HG03039 (cell line): ENCODE measurements at regions not wholly inside any gene's neighbourhood (a gene's known extent, or its start where the extent isn't known, plus 50 kb on each side); places are given as distances from the start of the nearest gene placed in this dataset.
"Not testable (repeated sequence)": the region's sequence is repeated elsewhere in the genome, so short reads cannot be mapped to it uniquely, and the experiment has no call there.

ENCODE experiments used
- ATAC-seq: cut with Tn5 transposase; IDR thresholded peaks from one replicate; pipeline ENCODE4 v1.9.1; 2021; ENCODE audit warnings: mild to moderate bottlenecking, moderate library complexity; ENCODE audit not compliant: unreplicated experiment

DNA sequence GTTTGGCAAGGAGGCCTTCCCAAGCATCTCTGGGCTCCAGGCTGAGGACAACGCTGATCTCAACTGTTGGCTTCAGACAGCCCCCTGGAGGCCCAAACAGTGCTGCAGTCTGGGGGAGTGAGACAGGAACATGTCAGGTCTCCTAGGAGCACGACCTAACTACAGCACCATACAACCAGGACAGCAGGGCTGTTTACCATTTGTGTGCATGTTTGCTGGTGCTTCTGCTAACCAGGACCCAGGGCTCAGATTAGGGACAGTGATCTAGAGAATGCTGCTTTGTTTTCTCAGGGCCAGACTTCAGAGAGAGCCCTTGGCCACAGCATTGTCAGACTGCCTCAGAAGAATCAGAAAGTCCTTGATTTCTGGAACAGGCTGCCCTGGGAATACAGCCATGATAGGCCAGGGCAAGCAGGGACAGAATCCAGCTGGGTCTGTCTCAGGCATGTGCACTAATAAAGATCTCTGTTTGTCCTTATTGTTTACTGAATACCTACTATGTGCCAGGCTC, 126.5 kb downstream of the VPREB1 start:
- ATAC-seq: no peak

DNA sequence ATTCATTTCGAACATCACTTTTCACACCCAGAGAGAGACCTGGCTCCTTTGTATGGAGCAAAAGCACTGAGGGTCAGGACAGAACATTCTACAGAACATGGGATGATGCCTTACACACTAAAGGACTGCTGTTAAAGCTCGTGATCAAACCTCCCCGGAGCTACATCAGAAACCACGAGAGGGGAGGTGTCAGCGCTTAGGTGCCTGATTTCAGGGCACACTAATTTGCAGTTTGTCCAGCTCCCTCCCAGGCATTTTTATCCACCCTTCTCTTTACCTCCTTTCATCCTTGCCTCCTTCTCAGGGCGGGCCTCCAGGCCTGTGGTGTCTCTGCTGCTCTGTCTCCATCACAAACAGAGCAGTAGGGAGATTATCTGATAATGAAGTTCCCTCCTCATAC, 127.5 kb downstream of the VPREB1 start:
- ATAC-seq: no peak

DNA sequence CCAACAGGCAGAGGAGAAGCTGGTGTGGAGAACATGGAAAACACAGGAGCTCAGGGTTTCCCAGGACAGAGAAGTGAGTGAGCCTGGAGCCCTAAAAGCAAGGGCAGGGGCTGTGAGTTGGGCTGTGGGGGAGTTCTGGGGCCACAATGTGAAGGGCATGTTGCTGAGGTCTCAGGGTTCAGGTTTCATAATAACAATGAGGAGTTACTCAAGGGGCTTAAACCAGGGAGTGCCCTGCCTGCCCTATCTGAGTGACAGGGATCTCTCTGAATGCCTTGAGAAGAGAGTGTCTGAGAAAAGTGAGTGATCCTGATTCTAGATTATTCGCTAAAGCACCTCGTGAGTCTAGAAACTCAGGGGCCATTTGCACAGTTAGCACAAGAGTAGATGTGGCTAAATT, 129.6 kb downstream of the VPREB1 start:
- ATAC-seq: no peak

DNA sequence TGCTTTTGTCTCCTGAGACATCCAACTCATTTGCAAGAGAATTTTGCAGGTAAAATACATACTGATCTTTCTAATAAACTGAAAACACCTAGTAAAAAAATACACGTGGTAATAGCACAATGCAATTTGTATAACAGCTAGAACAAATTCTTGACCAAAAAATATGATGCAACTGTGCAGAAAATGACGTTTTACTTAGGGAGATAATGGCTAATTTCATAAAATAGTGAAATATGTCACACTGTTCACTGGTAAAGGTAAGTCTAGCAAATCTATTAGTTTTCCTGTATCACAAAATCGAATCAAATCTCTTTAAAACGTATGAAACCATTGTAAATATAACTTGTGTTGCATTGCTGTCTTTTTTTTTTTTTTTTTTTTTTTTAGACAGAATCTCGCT, 130.0 kb downstream of the VPREB1 start:
- no peak for ATAC-seq

DNA sequence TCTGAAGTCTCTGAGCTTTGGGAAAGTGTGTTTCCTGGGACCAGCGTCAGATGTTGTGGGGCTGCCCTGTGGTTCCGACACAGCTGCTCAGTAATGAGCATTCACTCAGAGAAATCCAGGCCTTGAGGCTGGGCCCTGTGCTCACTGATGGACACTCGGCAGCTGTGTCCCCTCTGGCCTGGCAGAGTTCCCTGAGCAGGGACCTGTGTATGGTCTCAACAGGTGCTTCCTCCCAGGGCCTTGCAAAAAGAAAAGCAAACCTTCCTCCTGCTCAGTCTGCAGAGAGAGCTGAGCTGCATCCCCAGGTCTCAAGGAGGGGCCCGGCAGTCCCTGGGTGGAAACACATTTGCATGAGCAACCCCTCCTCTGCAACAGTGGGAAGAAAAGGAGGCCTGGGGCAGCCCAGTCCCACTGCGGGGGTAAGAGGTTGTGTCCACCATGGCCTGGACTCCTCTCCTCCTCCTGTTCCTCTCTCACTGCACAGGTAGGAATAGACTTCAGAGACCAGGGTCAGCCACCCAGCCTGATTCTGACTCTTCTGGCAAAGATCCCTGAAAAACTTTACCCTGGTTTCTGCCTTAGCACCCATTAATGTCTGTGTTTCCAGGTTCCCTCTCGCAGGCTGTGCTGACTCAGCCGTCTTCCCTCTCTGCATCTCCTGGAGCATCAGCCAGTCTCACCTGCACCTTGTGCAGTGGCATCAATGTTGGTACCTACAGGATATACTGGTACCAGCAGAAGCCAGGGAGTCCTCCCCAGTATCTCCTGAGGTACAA, 131.2 kb downstream of the VPREB1 start:
- ATAC-seq: no peak

DNA sequence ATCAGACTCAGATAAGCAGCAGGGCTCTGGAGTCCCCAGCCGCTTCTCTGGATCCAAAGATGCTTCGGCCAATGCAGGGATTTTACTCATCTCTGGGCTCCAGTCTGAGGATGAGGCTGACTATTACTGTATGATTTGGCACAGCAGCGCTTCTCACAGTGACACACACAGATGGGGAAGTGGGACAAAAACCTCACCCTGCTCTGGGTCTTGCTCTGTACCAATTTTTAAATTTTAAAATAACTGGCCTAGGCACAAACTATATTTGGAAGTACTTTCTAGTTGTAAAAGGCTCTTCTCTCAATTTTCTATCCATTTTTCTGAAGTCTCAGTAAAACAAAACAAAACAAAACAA, 131.7 kb downstream of the VPREB1 start:
- ATAC-seq: no peak

DNA sequence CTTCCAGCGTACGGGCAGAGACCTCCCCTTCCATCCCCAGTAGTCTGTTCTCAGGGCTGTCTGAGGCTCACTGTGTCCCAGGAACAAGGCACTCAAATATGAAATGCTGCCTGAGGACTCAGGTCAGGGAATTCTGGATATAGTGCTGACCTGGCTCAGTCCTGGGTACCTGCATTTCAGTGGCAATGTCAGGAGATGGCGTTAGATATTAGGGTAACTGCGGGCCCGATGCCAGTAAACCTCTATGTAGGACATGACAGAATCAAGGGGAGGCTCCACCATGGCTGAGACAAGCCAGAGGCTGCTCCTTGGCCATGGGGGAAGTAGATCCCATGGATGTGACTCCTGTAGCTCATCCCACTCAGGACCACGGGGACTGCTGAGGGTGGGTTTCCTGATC, 131.7 kb downstream of the ZNF280B start:
- not testable (repeated sequence) for ATAC-seq

DNA sequence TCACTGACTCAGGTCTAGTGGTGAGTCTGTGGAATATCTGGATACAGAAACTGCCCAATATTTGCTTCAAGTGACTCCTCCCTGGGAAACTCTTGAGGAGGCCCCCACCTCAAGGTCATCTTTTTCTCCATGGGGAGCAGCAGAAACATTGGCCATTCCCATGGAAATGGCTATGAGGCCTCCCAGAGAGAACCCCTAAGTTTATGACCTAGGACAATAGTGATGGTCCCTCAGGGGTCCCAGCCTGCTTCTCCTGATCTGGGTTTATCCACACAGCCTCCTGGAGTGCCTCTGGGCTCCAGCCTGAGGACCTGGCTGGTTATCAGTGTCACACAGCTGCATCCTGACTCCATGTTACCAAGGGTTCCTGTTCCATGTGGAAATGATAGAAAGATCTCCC, 131.2 kb downstream of the ZNF280B start:
- ATAC-seq: no peak

DNA sequence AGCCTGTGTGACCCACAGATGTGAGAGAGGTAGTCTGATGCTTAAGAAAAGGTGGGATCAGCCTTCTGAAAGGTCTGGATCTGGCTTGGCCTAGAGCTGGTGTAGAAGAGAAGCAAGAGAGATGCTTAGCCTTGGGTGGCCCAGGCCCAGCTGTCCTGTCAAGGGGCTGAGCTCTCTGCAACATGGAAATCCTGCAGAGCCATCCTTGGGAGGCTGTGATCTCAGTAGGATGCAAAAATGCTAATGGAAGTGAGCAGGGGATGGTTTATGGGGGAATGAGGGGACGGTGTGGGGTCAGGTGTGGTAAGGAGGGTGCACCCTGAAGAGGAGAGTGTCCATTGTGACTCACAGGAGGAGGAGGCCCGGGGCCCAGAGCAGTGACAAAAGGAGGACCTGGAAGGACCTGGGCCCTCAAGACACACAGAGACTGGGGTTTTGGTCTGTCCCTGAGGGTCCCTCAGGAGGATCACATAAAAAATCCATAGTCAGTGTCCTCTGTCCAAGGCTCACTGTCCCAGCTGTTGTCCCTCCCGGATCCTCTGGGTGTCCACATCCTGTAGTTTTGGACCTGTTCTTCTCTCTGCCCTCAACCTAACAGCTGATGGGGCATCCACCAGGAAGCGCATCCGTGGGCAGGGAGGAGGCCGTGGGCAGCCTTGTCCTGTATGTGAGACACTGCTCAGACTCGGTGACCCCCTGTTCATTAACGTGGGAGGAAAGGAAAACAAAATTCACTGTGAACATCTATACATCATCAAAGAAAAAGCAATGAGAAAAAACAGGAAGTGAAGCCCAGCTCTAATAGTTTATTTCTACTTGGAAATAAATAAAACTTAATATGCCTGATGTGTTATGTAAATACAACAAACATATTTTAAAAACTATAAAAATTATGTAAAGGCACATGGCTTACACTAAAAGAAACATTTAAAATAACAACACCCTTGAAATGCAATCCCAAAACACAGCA, 129.8 kb downstream of the ZNF280B start:
- no peak for ATAC-seq

DNA sequence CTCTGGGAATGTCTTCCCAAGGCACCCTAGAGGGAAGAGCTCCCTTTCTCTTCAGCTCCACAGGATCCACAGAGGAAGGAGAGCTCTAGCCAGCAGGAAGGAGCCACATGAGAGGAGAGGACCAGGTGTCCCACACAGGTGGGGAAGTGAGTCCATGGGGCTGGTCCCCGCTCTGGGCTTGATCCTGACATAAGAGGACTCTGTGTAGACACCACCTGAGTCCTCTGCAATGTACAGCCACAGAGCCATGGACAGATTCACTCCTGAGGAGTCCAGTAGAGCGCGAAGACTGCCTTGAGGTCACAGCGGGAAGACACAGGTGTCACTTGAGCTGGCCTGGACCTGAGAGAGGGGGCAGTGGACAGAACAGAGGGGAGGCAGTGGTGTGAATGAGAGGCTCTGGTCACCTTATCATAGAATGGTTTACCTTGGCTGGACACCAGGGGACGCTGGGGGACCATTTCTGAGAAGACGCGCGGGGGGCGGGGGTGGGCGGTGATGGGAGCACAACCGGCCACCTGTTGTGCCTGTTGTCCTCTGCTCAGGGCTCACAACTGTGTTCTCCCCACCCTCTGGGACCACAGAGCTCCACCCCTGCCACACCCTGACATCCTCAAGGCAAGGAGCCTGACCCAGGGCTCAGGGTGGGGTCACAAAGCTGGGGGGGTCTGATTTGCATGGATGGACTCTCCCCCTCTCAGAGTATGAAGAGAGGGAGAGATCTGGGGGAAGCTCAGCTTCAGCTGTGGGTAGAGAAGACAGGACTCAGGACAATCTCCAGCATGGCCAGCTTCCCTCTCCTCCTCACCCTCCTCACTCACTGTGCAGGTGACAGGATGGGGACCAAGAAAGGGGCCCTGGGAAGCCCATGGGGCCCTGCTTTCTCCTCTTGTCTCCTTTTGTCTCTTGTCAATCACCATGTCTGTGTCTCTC, 128.2 kb downstream of the ZNF280B start:
- no peak for ATAC-seq

DNA sequence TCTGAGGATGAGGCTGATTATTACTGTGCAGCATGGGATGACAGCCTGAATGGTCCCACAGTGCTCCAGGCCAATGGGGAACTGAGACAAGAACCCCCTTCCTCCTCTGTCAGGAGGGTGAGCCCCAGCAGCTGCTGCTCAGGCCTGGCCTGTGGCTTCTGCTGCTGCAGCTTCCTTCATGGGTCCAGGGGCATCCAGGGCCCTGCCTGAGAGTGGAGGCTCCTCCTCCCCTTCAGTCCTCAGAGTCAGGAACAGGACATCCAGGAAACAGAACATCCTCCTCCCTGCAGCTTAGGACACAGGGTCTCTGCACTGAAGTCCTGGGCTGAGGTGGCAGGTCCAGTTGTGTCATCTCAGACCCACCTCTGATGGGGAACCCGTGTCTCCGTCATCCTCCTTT, 127.2 kb downstream of the ZNF280B start:
- ATAC-seq: not testable (repeated sequence)

DNA sequence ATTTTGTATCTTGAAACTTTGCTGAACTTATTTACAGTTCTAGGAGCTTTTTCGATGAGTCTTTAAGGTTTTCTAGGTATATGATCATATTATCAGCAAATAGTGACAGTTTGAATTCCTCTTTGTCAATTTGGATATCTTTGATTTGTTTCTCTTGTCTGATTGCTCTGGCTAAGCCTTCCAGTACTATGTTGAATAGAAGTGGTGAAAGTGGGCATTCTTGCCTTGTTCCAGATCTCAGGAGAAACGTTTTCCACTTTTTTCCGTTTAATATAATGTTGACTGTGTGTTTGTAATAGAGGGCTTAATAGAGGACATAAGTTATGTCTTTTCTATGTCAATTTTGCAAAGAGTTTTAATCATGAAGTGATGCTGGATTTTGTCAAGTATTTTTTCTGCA, 124.3 kb downstream of the ZNF280B start:
- ATAC-seq: no peak

DNA sequence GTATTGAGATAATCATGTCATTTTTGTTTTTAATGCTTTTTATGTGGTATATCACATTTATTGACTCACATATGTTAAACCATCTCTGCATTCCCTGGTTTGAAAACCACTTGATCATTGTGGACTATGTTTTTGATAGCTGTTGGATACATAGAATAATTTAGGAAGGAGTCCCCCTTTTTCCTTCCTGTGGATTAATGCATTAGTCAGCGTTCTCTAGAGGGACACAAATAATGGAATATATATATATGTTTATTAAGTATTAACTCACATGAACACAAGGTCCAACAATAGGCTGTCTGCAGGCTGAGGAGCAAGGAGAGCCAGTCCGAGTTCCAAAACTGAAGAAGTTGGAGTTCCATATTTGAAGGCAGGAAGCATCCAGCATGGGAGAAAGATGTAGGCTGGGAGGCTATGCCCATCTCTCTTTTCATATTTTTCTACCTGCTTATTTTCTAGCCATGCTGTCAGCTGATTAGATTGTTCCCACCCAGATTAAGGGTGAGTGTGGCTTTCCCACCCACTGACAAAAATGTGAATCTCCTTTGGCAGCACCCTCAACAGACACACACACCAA, 123.8 kb downstream of the ZNF280B start:
- no peak for ATAC-seq

DNA sequence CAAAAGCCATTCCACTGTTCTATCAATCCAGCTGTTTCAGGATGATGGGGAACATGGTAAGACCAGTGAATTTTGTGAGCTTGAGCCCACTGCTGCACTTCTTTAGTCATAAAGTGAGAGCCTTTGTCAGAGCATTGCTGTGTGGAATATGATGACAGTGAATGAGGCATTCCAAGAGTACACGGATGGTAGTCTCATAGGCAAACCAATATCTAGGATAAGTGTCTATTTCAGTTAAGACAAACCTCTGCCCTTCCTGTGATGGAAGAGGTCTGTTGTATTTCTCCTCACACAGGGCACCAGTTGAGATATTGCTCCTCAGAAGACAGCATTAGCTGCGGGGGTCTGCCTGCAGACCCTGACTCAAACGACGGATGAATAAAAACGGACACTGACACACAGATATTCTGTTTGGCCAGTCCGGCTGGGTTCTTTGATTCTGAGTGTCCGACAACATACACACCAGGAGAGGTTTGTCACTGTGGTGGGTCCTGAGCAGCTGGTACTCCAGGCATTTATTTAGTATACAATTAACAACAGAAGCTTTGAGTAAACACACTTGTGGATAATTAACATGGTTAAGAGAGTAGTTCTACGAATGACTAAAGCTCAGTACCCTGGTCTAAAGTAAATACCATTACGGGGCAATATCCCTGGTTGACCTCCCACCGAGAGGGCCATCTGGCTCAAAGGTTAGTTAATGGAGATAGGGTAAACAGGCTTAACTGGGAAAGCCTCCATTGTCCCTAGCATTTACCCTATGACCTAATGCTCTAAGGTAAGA, 121.7 kb downstream of the ZNF280B start:
- no peak for ATAC-seq

DNA sequence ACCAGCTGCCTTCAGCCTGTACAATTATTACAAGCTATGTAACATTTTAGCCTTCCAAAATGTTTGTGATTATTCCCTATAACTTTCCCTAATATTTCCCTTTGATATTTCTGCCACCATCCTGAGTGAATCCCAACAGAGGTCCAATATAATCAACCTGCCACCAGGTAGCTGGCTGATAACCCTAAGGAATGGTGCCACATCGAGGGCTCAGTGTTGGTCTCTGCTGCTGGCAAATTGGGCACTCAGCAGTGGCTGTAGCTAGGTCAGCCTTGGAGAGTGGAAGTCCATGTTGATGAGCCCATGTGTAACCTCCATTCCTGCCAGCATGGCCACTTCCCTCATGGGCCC, 121.2 kb downstream of the ZNF280B start:
- no peak for ATAC-seq

DNA sequence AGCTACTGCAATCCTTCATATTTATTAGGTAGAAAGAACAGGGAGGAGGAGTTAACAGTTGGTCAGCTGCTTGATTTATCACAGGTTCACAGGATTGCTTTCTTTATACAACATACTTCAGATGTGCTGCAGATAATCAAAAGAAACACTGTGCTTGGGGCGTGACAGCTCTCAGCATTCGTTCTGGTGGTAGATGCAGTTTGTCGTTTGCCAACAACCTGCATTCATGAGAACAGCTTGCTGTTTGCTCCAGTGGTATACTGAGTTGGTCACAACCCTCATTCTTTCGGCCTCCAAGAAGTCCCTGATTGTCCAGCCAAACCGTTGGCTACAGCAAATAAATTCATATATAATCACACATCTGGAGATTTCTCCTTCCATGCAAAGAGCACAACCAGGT, 120.5 kb downstream of the ZNF280B start:
- ATAC-seq: no peak

DNA sequence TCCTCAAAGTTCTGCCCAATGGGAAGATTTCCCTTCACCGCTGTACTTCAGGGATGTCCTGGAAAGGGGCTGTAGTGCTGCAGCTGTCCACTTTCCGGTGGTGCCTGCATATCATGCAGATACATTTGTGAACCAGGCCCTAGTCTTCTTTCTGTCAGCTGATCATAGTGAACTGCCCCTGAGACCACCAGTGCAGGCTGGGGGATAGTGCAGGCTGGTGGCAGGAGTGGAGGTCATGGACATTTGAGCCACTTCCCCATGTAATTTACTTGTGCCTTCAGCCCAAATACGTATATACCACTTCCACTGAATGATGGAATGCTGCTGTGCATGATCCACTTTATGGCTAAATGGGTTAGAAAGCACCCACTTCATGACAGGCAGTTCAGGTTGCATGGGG, 120.0 kb downstream of the ZNF280B start:
- no peak for ATAC-seq

DNA sequence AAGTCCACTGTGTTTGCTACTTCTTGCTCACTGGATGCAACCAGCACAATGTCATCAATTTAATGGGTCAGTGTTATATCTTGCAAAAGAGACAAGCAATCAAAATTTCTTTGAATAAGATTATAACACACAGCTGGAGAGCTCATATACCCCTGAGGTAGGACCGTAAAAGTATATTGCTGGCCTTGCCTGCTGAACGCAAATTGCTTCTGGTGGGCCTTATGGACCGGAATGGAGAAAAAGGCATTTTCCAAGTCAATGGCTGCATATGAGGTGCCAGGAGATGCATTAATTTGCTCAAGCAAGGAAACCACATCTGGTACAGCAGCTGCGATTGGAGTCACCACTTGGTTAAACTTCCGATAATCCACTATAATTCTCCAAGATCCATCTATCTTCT, 119.1 kb downstream of the ZNF280B start:
- ATAC-seq: no peak

DNA sequence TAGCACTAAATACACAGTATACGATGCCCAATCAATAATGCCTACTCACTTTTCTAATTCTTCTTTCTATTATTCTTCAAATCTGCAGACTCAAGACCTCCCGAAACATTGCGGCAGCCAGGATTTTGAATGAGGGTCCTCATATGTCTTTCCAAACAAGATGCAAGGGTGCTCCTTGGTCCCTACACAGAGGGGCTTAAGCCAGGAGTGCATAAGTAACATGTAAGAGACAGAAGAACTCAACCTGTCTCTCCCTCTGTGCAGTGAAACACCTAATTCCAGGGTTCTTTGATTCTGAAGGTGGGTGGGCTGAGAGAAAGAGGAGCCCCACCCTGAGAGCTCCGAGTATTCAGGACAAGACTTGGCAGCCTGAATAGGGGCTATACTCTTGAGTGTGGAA, 117.6 kb downstream of the ZNF280B start:
- ATAC-seq: no peak

DNA sequence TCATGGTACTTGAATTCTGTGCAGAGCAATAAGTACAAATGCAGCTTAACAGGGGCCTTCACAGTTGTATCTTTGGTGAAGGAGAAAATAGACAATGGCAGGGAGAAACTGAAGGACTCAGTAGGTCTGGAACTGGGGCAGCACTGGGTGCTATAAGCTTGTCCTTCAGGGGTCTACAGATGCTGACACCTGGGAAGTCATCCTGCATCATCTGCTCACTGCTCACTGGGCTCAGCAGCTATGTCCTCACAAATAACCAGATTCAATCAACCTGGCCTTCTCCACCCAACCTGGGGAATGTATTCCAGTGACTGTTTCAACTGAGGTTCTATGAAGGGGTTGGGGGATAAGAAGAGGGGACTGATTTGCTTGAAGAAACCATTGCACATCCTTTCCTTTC, 117.0 kb downstream of the ZNF280B start:
- ATAC-seq: no peak
